ENCODE measurements at regions not wholly inside any gene's neighbourhood (a gene's known extent, or its start where the extent isn't known, plus 50 kb on each side); places are given as distances from the start of the nearest gene placed in this dataset.

DNA sequence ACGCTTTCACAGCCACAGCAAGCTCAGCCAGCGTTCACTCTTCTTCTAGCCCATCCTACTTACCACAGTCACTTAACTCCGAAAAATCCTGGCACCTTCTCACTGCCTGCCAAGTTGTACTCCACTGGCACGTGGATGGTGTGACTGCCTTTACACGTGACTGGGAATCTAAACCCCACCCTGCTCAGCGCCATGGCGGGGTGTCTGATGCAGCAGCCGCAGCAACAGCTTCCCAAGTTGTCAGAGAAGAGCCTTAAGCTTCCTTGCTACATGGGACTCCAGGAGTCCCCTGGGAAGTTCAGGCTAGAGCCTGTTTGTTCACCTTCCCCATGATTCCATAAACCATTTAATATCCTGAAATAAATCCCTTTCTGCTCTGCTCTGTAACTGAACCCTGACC is 61.9 kb upstream of the FOXC1 start:
- TF ChIP-seq, protein P1, sequence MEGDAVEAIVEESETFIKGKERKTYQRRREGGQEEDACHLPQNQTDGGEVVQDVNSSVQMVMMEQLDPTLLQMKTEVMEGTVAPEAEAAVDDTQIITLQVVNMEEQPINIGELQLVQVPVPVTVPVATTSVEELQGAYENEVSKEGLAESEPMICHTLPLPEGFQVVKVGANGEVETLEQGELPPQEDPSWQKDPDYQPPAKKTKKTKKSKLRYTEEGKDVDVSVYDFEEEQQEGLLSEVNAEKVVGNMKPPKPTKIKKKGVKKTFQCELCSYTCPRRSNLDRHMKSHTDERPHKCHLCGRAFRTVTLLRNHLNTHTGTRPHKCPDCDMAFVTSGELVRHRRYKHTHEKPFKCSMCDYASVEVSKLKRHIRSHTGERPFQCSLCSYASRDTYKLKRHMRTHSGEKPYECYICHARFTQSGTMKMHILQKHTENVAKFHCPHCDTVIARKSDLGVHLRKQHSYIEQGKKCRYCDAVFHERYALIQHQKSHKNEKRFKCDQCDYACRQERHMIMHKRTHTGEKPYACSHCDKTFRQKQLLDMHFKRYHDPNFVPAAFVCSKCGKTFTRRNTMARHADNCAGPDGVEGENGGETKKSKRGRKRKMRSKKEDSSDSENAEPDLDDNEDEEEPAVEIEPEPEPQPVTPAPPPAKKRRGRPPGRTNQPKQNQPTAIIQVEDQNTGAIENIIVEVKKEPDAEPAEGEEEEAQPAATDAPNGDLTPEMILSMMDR (IDR thresholded peaks at IDR 0.05): no peak
- no peak for TF ChIP-seq EP300 (IDR thresholded peaks at IDR 0.05)
- no peak for TF ChIP-seq POLR2A (IDR thresholded peaks at IDR 0.05)
